ENCODE measurements at regions not wholly inside any gene's neighbourhood (a gene's known extent, or its start where the extent isn't known, plus 50 kb on each side); places are given as distances from the start of the nearest gene placed in this dataset.

DNA sequence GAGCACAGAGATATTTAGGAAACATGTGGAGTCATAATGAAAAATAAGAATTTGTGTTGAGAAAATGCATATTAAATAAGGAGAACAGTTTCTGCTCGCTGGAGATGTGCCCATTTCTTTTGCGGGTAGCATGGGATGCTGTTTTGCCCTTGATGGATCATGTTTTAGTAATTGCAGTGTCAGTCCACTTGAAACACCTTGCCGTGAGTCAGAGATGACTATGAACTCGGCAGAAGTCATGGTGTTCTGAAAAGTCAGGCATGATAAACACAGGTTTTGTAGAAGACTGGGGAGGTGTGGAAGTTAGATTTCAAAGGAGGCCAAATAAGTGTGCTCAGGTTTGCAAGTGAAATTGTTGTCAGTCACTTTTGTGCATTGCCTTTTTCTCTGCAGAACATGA, 315.0 kb upstream of the LRRC7 start:
- Histone ChIP-seq H3K27me3 (ENCODE audit: control insufficient read depth, insufficient read depth, low read length) (no peaks in the 10 kb centered on the region), H3K9me3 (ENCODE audit: control insufficient read depth, insufficient read depth, low read length) (no peaks in the 10 kb centered on the region), H3K4me3 (ENCODE audit: low read depth, low read length) (no peak overlapping the region), H3K27ac (ENCODE audit: low read depth, low read length) (no peak overlapping the region)
- TF ChIP-seq CTCF (IDR thresholded peaks at IDR 0.05; ENCODE audit: low read depth, low read length) = no peak
- no peak for DNase-seq (ENCODE audit: low read depth, low spot score)
- ChIA-PET POLR2A (no interaction called here), CTCF (no interaction called here)

DNA sequence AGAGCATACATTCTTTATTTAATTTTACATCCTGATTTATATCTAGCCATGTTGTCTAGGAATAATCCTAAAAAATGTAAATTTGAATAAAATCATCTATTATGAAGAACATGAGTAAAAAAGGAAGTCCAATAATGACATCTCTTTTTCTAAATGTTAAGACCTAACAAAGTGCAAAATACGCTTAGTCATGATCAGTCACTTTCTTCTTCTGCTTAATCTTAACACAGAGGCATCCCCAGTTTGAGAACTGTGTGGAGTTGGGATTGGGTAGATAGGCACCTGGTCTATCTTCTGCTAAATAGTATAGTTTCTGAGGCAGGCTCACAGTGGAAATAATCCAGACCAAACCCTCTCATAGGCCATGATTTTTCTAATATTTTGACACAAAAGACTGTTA, 311.7 kb upstream of the LRRC7 start:
- no peaks in the 10 kb centered on the region for H3K9me3 ChIP-seq (ENCODE audit: control insufficient read depth, insufficient read depth, low read length)
- H3K27ac ChIP-seq (ENCODE audit: low read depth, low read length) = no peak overlapping the region
- DNase-seq (ENCODE audit: low read depth, low spot score) = no peak
- no peak for TF ChIP-seq CTCF (IDR thresholded peaks at IDR 0.05; ENCODE audit: low read depth, low read length)
- CTCF ChIA-PET = no interaction called here
- no peaks in the 10 kb centered on the region for H3K27me3 ChIP-seq (ENCODE audit: control insufficient read depth, insufficient read depth, low read length)
- POLR2A ChIA-PET = no interaction called here
- H3K4me3 ChIP-seq (ENCODE audit: low read depth, low read length) = no peak overlapping the region

DNA sequence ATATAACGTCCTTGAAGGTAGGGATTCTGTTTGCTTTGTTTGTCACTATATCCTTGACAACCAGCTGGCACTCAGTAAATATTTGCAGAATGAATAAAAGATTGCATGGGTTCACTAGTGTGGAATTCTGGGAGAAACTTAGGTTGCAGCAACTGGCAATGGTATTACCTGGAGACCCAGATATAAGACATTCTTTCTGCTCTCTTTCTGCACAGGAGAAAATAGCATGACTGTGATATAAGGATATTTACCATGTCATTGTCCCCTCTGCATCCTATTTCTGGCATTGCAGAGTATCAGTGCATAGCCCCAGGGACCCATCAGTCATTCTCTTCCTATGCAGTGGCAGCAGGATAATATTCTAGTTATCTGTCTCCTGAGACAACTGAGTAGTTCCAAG, 308.9 kb upstream of the LRRC7 start:
- no peak overlapping the region for H3K27ac ChIP-seq (ENCODE audit: low read depth, low read length)
- no peak for DNase-seq (ENCODE audit: low read depth, low spot score)
- ChIA-PET POLR2A (no interaction called here), CTCF (no interaction called here)
- no peaks in the 10 kb centered on the region for H3K9me3 ChIP-seq (ENCODE audit: control insufficient read depth, insufficient read depth, low read length)
- TF ChIP-seq CTCF (IDR thresholded peaks at IDR 0.05; ENCODE audit: low read depth, low read length) = no peak
- H3K27me3 ChIP-seq (ENCODE audit: control insufficient read depth, insufficient read depth, low read length) = no peaks in the 10 kb centered on the region
- H3K4me3 ChIP-seq (ENCODE audit: low read depth, low read length) = no peak overlapping the region

GRCh38 chr1:69263921-69264391, 303.8 kb upstream of the LRRC7 start:
- CTCF ChIA-PET = no interaction called here
- Histone ChIP-seq H3K27me3 (ENCODE audit: control insufficient read depth, insufficient read depth, low read length) (no peaks in the 10 kb centered on the region), H3K27ac (ENCODE audit: low read depth, low read length) (no peak overlapping the region), H3K9me3 (ENCODE audit: control insufficient read depth, insufficient read depth, low read length) (no peaks in the 10 kb centered on the region), H3K4me3 (ENCODE audit: low read depth, low read length) (no peak overlapping the region)
- POLR2A ChIA-PET = no interaction called here
- no peak for TF ChIP-seq CTCF (IDR thresholded peaks at IDR 0.05; ENCODE audit: low read depth, low read length)
- no peak for DNase-seq (ENCODE audit: low read depth, low spot score)

DNA sequence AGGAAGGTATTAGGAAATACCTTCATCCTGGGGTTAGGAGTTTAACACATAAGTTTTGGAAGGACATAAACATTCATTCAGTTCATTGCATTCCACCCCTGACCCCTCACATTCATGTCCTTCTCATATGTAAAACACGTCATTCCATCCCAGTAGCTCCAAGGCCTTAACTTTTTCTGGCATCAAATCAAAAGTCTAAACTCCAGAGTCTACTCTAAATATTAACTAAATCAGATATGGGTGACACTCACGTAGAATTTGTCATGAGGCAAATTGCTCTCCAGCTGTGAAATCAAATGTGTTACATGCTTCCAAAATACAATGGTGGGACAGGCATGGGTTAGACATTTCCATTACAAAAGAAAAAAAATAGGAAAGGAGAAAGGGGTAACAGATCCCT, 298.2 kb upstream of the LRRC7 start:
- POLR2A ChIA-PET = no interaction called here
- no peak for TF ChIP-seq CTCF (IDR thresholded peaks at IDR 0.05; ENCODE audit: low read depth, low read length)
- H3K9me3 ChIP-seq (ENCODE audit: control insufficient read depth, insufficient read depth, low read length) = no peaks in the 10 kb centered on the region
- CTCF ChIA-PET = no interaction called here
- no peak overlapping the region for H3K4me3 ChIP-seq (ENCODE audit: low read depth, low read length)
- DNase-seq (ENCODE audit: low read depth, low spot score) = no peak
- no peaks in the 10 kb centered on the region for H3K27me3 ChIP-seq (ENCODE audit: control insufficient read depth, insufficient read depth, low read length)
- H3K27ac ChIP-seq (ENCODE audit: low read depth, low read length) = no peak overlapping the region
